ENCODE measurements at regions not wholly inside any gene's neighbourhood (a gene's known extent, or its start where the extent isn't known, plus 50 kb on each side); places are given as distances from the start of the nearest gene placed in this dataset.
"Not testable (repeated sequence)": the region's sequence is repeated elsewhere in the genome, so short reads cannot be mapped to it uniquely, and the experiment has no call there.

GRCh38 chr17:45601605-45602539 lies 111.4 kb upstream of the PLEKHM1 start:
- DNase-seq (ENCODE audit: low spot score in 2 of 2); H3K27me3 ChIP-seq (ENCODE audit: low read depth); H3K4me1 ChIP-seq; in situ Hi-C loops (cut with MboI; ENCODE audit: low sequenced_read_pairs); H3K9me3 ChIP-seq; H3K36me3 ChIP-seq (replicated peaks); H3K4me3 ChIP-seq: not testable (repeated sequence)

GRCh38 chr17:45605751-45606150 lies 115.2 kb upstream of the PLEKHM1 start:
- DNase-seq (ENCODE audit: low spot score in 2 of 2); H3K9me3 ChIP-seq; H3K36me3 ChIP-seq (replicated peaks); H3K4me1 ChIP-seq; H3K27me3 ChIP-seq (ENCODE audit: low read depth); in situ Hi-C loops (cut with MboI; ENCODE audit: low sequenced_read_pairs); H3K4me3 ChIP-seq: not testable (repeated sequence)

DNA sequence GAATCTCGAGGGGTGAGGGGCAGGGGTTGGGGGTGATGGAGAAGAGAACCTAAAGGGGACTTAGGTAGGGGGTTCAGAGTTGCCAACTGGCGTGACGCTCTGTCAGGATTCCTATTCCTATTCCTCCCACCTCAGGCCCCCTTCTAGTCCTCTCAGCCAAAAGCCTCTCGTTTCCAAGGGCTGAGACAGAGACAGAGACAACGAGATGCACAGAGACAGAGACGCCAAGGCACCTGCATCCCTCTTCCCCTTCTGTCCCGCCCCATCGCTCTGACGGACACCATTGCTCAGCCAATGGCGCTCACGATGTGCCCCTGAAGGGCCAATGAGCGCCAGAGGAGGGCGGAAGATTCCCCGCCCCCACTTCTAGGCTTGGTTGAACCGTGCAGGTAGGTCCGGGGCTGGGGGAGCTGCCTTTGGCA lies 129.5 kb upstream of the PLEKHM1 start:
- in situ Hi-C loops (cut with MboI; ENCODE audit: low sequenced_read_pairs); H3K4me1 ChIP-seq; H3K9me3 ChIP-seq; H3K36me3 ChIP-seq (replicated peaks); H3K27me3 ChIP-seq (ENCODE audit: low read depth): not testable (repeated sequence)
- peak; percentile 36 to 90 for DNase-seq (ENCODE audit: low spot score in 2 of 2)
- peak overlapping the region; percentile 27 for H3K4me3 ChIP-seq

DNA sequence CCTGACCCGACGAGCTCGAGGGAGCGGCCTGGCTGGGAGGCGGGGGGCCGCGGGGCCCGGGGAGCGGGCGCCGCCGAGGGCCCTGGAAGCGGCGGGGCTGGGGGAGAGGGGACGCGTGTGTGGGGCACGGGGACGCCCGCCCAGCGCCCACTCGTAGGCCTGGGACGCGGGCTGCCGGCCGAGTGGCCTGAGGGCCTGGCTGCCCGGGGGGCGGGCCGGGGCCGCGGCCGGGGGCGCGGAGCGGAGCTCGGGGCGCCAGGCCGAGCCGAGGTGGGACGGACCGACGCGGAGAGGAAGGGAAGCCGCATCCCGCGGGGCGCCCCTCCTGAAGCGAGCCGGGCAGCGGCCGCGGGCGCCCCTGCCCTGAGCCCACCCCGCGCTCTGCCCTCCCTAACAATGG lies 129.9 kb upstream of the PLEKHM1 start:
- H3K36me3 ChIP-seq (replicated peaks) = not testable (repeated sequence)

GRCh38 chr17:45621087-45621486 lies 130.6 kb upstream of the PLEKHM1 start:
- H3K4me1 ChIP-seq; H3K27me3 ChIP-seq (ENCODE audit: low read depth); H3K4me3 ChIP-seq; DNase-seq (ENCODE audit: low spot score in 2 of 2); H3K36me3 ChIP-seq (replicated peaks); H3K9me3 ChIP-seq; in situ Hi-C loops (cut with MboI; ENCODE audit: low sequenced_read_pairs): not testable (repeated sequence)

More for the DNA sequence above, 129.9 kb upstream of the PLEKHM1 start:
- H3K27me3 ChIP-seq (ENCODE audit: low read depth); DNase-seq (ENCODE audit: low spot score in 2 of 2); H3K9me3 ChIP-seq; in situ Hi-C loops (cut with MboI; ENCODE audit: low sequenced_read_pairs); H3K4me1 ChIP-seq: not testable (repeated sequence)
- peak overlapping the region; percentile 27; the same call in 1 of the 2 replicates for H3K4me3 ChIP-seq

DNA sequence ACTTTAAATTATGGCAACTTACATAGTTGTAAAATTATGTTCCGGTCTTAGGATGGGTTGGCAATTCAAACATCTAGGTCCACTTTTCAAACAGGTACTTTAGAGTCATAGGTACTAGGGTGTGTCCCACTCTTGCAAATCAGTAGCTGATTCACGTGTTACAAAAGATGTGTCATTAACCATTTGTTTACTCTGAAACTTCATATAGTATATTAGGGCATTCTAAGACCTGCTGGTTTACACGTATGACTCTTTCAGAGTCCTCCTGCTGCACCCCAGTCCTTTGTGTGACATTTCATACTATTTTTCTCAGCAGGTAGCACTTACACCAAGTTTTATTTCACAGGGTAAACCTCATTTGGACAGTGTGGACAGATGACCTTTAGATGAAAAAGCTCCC lies 131.8 kb upstream of the PLEKHM1 start:
- H3K4me1 ChIP-seq; H3K4me3 ChIP-seq; DNase-seq (ENCODE audit: low spot score in 2 of 2); in situ Hi-C loops (cut with MboI; ENCODE audit: low sequenced_read_pairs); H3K9me3 ChIP-seq; H3K27me3 ChIP-seq (ENCODE audit: low read depth); H3K36me3 ChIP-seq (replicated peaks): not testable (repeated sequence)

DNA sequence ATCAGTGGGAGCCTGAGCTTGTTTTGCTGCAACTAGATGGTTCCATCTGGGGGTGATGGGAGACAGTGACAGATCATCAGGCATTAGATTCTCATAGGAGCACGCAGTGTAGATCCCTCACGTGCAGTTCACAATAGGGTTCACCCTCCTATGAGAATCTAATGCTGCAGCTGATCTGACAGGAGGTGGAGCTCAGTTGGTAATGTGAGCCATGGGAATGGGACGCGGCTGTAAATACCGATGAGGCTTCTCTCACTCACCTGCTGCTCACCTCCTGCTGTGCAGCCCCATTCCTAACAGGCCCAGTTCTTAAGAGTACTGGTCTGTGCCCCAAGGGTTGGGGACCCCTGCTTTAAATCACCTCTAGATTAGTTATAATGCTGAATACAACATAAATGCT lies 137.5 kb upstream of the PLEKHM1 start:
- H3K4me3 ChIP-seq = no peak overlapping the region
- no peaks in the 10 kb centered on the region for H3K27me3 ChIP-seq (ENCODE audit: low read depth)
- peaks cover 45% of the 10 kb centered on the region for H3K36me3 ChIP-seq (replicated peaks)
- no peak for DNase-seq (ENCODE audit: low spot score in 2 of 2)
- no peaks in the 10 kb centered on the region for H3K9me3 ChIP-seq
- no peaks in the 10 kb centered on the region for H3K4me1 ChIP-seq
- in situ Hi-C loops (cut with MboI; ENCODE audit: low sequenced_read_pairs) = loop anchor here (25.0 kb wide), 1 partner anchor 191 kb away; the partner anchor contains the start of gene ARHGAP27

- Histone ChIP-seq H3K4me1 (no peaks in the 10 kb centered on the region), H3K36me3 (replicated peaks) (peaks cover 68% of the 10 kb centered on the region), H3K27me3 (ENCODE audit: low read depth) (no peaks in the 10 kb centered on the region), H3K4me3 (no peak overlapping the region), H3K9me3 (no peaks in the 10 kb centered on the region)
- DNase-seq (ENCODE audit: low spot score in 2 of 2) = no peak
- in situ Hi-C loops (cut with MboI; ENCODE audit: low sequenced_read_pairs) = loop anchor here (25.0 kb wide), 1 partner anchor 195 kb away; the partner anchor contains the start of gene ARHGAP27
Observed at GRCh38 chr17:45631941-45632340, 141.4 kb upstream of the PLEKHM1 start.

DNA sequence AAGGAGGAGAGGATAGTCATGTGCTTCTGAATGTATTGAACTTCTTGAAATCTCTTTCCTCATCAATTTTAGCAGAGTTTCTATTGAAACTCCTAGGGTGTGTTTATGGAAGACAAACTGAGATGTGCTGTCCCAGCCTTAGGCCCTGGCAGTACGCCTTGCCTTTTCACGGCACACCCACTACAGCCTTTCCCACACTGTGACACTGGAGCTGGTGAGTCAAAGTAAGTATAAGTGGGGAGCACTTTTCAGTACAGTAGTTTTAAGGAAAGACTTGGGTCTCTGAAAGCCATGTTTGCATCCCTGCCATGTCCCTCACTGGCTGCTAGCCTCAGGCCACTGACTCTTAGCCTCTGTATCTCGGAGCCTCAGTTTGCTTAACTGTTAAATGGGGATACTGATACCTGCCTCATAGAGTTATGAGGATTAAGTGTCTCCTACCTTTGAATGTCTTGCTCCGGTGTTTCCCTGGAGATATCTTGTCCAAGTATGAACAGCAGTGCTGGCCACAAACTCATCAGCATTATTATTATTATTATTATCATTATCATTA lies 144.7 kb upstream of the CRHR1 start:
- Histone ChIP-seq H3K27me3 (ENCODE audit: low read depth) (no peaks in the 10 kb centered on the region), H3K4me1 (no peaks in the 10 kb centered on the region), H3K4me3 (no peak overlapping the region), H3K9me3 (no peaks in the 10 kb centered on the region), H3K36me3 (replicated peaks) (peaks cover 25% of the 10 kb centered on the region)
- in situ Hi-C loops (cut with MboI; ENCODE audit: low sequenced_read_pairs) = loop anchor here (25.0 kb wide), 1 partner anchor 202 kb away; the partner anchor contains the start of gene ARHGAP27
- DNase-seq (ENCODE audit: low spot score in 2 of 2) = no peak

DNA sequence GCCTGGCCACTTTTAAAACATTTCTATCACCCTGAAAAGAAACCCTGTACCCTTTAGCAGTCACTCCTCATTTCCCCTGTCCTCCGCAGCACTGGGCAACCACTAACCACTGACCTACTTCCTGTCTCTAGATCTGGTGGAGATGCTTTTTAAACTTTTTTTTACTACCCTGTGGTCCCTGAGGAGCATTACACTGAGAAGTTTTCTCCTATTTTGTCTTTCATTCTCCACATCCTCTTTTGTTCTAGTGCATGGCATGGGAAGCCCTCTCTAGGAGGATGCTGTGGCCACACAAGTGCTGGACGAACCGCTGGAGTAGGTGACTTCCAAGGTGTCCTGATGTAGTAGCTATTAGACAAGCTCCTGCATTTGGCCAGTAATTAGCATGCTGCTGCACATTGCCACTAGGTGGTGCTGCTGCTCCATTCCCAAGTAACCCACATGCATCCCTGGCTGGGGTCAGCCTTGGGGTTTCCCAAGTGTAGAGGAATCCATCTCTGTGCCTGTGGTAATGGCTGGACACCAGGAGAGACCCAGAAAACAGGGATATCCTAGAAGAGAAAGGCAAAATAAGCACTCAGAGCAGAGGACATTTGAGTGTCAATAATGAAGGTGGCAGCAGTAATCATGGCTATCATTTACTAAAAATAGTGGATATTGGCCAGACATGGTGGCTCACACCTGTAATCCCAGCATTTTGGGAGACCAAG lies 143.8 kb upstream of the CRHR1 start:
- DNase-seq (ENCODE audit: low spot score in 2 of 2) = peak; percentile 63 to 90
- H3K4me1 ChIP-seq = no peaks in the 10 kb centered on the region
- no peaks in the 10 kb centered on the region for H3K9me3 ChIP-seq
- H3K36me3 ChIP-seq (replicated peaks) = peaks cover 19% of the 10 kb centered on the region
- in situ Hi-C loops (cut with MboI; ENCODE audit: low sequenced_read_pairs) = loop anchor here (5.0 to 25.0 kb wide), 2 partner anchors 192 to 203 kb away; partner anchors contain the start of gene ARHGAP27
- H3K27me3 ChIP-seq (ENCODE audit: low read depth) = peaks cover 3% of the 10 kb centered on the region; the same call in 1 of the 2 replicates
- no peak overlapping the region for H3K4me3 ChIP-seq

DNA sequence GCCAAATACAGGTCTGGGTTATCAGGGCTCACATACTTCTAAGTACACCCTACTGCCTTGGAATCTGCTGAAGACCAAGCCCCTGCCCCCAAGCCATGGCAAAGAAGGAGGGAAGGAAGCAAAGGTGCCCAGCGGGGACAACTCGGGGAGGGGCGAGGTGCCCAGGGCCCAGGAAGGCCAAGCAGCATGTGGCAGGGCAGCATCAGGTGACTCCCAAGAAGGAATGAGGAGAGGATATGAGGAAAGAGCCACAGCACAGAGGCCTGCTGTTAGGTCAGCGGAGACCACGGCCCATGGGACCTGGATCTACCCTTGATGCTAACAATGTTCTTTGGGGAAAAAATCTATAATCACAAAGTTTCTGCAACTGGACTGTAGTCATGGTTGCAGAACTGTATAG lies 142.6 kb upstream of the CRHR1 start:
- Histone ChIP-seq H3K27me3 (ENCODE audit: low read depth) (peaks cover 3% of the 10 kb centered on the region; the same call in 1 of the 2 replicates), H3K4me3 (no peak overlapping the region), H3K4me1 (no peaks in the 10 kb centered on the region), H3K9me3 (no peaks in the 10 kb centered on the region), H3K36me3 (replicated peaks) (peaks cover 7% of the 10 kb centered on the region; the same call in 1 of the 2 replicates)
- no peak for DNase-seq (ENCODE audit: low spot score in 2 of 2)
- in situ Hi-C loops (cut with MboI; ENCODE audit: low sequenced_read_pairs) = loop anchor here (5.0 to 25.0 kb wide), 2 partner anchors 191 to 204 kb away; partner anchors contain the start of gene ARHGAP27

DNA sequence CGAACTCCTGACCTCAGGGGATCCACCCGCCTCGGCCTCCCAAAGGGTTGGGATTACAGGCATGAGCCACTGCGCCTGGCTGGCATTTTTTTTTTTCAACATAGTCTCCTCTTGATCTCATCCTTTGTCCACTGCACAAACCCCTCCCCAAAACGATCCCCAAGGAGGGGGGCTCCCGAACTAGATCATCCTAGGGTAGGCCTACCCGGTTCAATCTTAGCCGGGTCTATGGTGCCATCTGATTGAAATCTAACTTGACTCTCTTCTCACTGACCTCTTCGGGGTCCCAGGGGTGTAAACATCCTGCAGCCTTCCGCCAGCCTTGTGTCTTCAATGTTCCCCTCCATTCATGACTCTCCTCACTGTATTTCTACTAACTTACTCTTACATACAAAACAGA lies 140.5 kb upstream of the CRHR1 start:
- H3K4me3 ChIP-seq = no peak overlapping the region
- no peaks in the 10 kb centered on the region for H3K4me1 ChIP-seq
- H3K36me3 ChIP-seq (replicated peaks) = peaks cover 7% of the 10 kb centered on the region; the same call in 1 of the 2 replicates
- no peaks in the 10 kb centered on the region for H3K9me3 ChIP-seq
- in situ Hi-C loops (cut with MboI; ENCODE audit: low sequenced_read_pairs) = loop anchor here (5.0 to 25.0 kb wide), 2 partner anchors 189 to 206 kb away; partner anchors contain the start of gene ARHGAP27
- no peak for DNase-seq (ENCODE audit: low spot score in 2 of 2)
- peaks cover 3% of the 10 kb centered on the region; the same call in 1 of the 2 replicates for H3K27me3 ChIP-seq (ENCODE audit: low read depth)

- H3K36me3 ChIP-seq (replicated peaks); DNase-seq (ENCODE audit: low spot score in 2 of 2); H3K27me3 ChIP-seq (ENCODE audit: low read depth); H3K4me3 ChIP-seq; H3K4me1 ChIP-seq; H3K9me3 ChIP-seq: not testable (repeated sequence)
- in situ Hi-C loops (cut with MboI; ENCODE audit: low sequenced_read_pairs) = loop anchor here (5.0 to 25.0 kb wide), 2 partner anchors 188 to 207 kb away; partner anchors contain the start of gene ARHGAP27
Observed at GRCh38 chr17:45644637-45645036, 139.5 kb upstream of the CRHR1 start.

All from HAP-1 (cell line).